IgD-negative memory B cell (primary cell): ENCODE measurements at regions not wholly inside any gene's neighbourhood (a gene's known extent, or its start where the extent isn't known, plus 50 kb on each side); places are given as distances from the start of the nearest gene placed in this dataset.

ENCODE experiments used
- H3K27ac Mint-ChIP-seq, 3 donors: one replicate each; pipeline ENCODE4 v1.8.0; 2020 to 2022; ENCODE audit warnings: mild to moderate bottlenecking in 3 of 3, mixed read lengths in 3 of 3, moderate library complexity in 1 of 3
- H3K27me3 Mint-ChIP-seq: one replicate; pipeline ENCODE4 v1.8.0; 2021; ENCODE audit warnings: mixed read lengths
- H3K36me3 Mint-ChIP-seq: one replicate; pipeline ENCODE4 v1.8.0; 2020; ENCODE audit warnings: mild to moderate bottlenecking, mixed read lengths
- H3K4me1 Mint-ChIP-seq, 3 donors: one replicate each; pipeline ENCODE4 v1.8.0; 2020 to 2022; ENCODE audit warnings: mixed read lengths in 3 of 3, mild to moderate bottlenecking in 1 of 3
- H3K4me3 Mint-ChIP-seq, 4 donors: one replicate each; pipeline ENCODE4 v1.8.0; 2020 to 2022; ENCODE audit warnings: mild to moderate bottlenecking in 4 of 4, mixed read lengths in 4 of 4, moderate library complexity in 3 of 4
- H3K9me3 Mint-ChIP-seq, 3 donors: one replicate each; pipeline ENCODE4 v1.8.0; 2020 to 2021; ENCODE audit warnings: mixed read lengths in 3 of 3, mild to moderate bottlenecking in 1 of 3

- Mint-ChIP-seq H3K4me1 (no peaks in the 10 kb centered on the region), H3K36me3 (no peaks in the 10 kb centered on the region), H3K27me3 (no peaks in the 10 kb centered on the region), H3K27ac (no peak overlapping the region), H3K4me3 (no peak overlapping the region), H3K9me3 (no peaks in the 10 kb centered on the region)
Measured at GRCh38 chr3:74366331-74366730, 248.1 kb downstream of the CNTN3 start.

GRCh38 chr3:74363346-74363745 lies 251.1 kb downstream of the CNTN3 start:
- H3K4me3 Mint-ChIP-seq: no peak overlapping the region
- no peaks in the 10 kb centered on the region for H3K27me3 Mint-ChIP-seq
- no peaks in the 10 kb centered on the region for H3K36me3 Mint-ChIP-seq

GRCh38 chr3:74360406-74360805 lies 254.1 kb downstream of the CNTN3 start:
- Mint-ChIP-seq H3K4me1 (no peaks in the 10 kb centered on the region), H3K9me3 (no peaks in the 10 kb centered on the region), H3K27ac (no peak overlapping the region), H3K36me3 (no peaks in the 10 kb centered on the region), H3K4me3 (no peak overlapping the region), H3K27me3 (no peaks in the 10 kb centered on the region)

More at GRCh38 chr3:74363346-74363745, 251.1 kb downstream of the CNTN3 start:
- Mint-ChIP-seq H3K4me1 (no peaks in the 10 kb centered on the region), H3K27ac (no peak overlapping the region), H3K9me3 (no peaks in the 10 kb centered on the region)

GRCh38 chr3:74357881-74358280 lies 256.6 kb downstream of the CNTN3 start:
- Mint-ChIP-seq H3K27ac (no peak overlapping the region), H3K27me3 (no peaks in the 10 kb centered on the region), H3K36me3 (no peaks in the 10 kb centered on the region), H3K4me3 (no peak overlapping the region), H3K9me3 (peaks cover 0 to 3% (median 0%) of the 10 kb centered on the region in 3 donors), H3K4me1 (no peaks in the 10 kb centered on the region)

- Mint-ChIP-seq H3K4me1 (no peaks in the 10 kb centered on the region), H3K27me3 (no peaks in the 10 kb centered on the region), H3K36me3 (no peaks in the 10 kb centered on the region), H3K4me3 (no peak overlapping the region), H3K27ac (no peak overlapping the region), H3K9me3 (peaks cover 0 to 6% (median 0%) of the 10 kb centered on the region in 3 donors)
Measured at GRCh38 chr3:74353039-74353438, 261.4 kb downstream of the CNTN3 start.

- Mint-ChIP-seq H3K4me1 (no peaks in the 10 kb centered on the region), H3K36me3 (no peaks in the 10 kb centered on the region), H3K27ac (no peak overlapping the region), H3K4me3 (no peak overlapping the region), H3K27me3 (no peaks in the 10 kb centered on the region), H3K9me3 (peaks cover 0 to 6% (median 2%) of the 10 kb centered on the region in 3 donors)
Measured at GRCh38 chr3:74352166-74352565, 262.3 kb downstream of the CNTN3 start.

GRCh38 chr3:74351213-74351612 lies 263.2 kb downstream of the CNTN3 start:
- no peaks in the 10 kb centered on the region for H3K4me1 Mint-ChIP-seq
- H3K9me3 Mint-ChIP-seq: peaks cover 0 to 6% (median 3%) of the 10 kb centered on the region in 3 donors

GRCh38 chr3:74349015-74349414 lies 265.4 kb downstream of the CNTN3 start:
- peaks cover 0 to 7% (median 3%) of the 10 kb centered on the region in 3 donors for H3K9me3 Mint-ChIP-seq
- no peak overlapping the region for H3K4me3 Mint-ChIP-seq
- H3K36me3 Mint-ChIP-seq: no peaks in the 10 kb centered on the region
- no peaks in the 10 kb centered on the region for H3K27me3 Mint-ChIP-seq
- H3K4me1 Mint-ChIP-seq: no peaks in the 10 kb centered on the region
- H3K27ac Mint-ChIP-seq: no peak overlapping the region

More at GRCh38 chr3:74351213-74351612, 263.2 kb downstream of the CNTN3 start:
- H3K4me3 Mint-ChIP-seq: no peak overlapping the region
- H3K27ac Mint-ChIP-seq: no peak overlapping the region
- no peaks in the 10 kb centered on the region for H3K36me3 Mint-ChIP-seq
- H3K27me3 Mint-ChIP-seq: no peaks in the 10 kb centered on the region

GRCh38 chr3:74347563-74348268 lies 266.7 kb downstream of the CNTN3 start:
- no peaks in the 10 kb centered on the region for H3K4me1 Mint-ChIP-seq
- no peak overlapping the region for H3K27ac Mint-ChIP-seq
- H3K4me3 Mint-ChIP-seq: no peak overlapping the region
- H3K27me3 Mint-ChIP-seq: no peaks in the 10 kb centered on the region
- H3K9me3 Mint-ChIP-seq: peaks cover under 1 to 8% (median 3%) of the 10 kb centered on the region in 3 donors
- no peaks in the 10 kb centered on the region for H3K36me3 Mint-ChIP-seq

GRCh38 chr3:74346896-74347295 lies 267.6 kb downstream of the CNTN3 start:
- H3K9me3 Mint-ChIP-seq: peaks cover 3 to 7% (median 4%) of the 10 kb centered on the region in 3 donors
- no peak overlapping the region for H3K4me3 Mint-ChIP-seq
- H3K36me3 Mint-ChIP-seq: no peaks in the 10 kb centered on the region
- no peaks in the 10 kb centered on the region for H3K27me3 Mint-ChIP-seq
- H3K27ac Mint-ChIP-seq: no peak overlapping the region
- no peaks in the 10 kb centered on the region for H3K4me1 Mint-ChIP-seq

- no peak overlapping the region for H3K4me3 Mint-ChIP-seq
- no peaks in the 10 kb centered on the region for H3K36me3 Mint-ChIP-seq
- H3K27ac Mint-ChIP-seq: no peak overlapping the region
- peaks cover 3 to 7% (median 4%) of the 10 kb centered on the region in 3 donors for H3K9me3 Mint-ChIP-seq
- no peaks in the 10 kb centered on the region for H3K27me3 Mint-ChIP-seq
- H3K4me1 Mint-ChIP-seq: no peaks in the 10 kb centered on the region
Measured at GRCh38 chr3:74345701-74346100, 268.8 kb downstream of the CNTN3 start.

- Mint-ChIP-seq H3K27me3 (no peaks in the 10 kb centered on the region), H3K4me3 (no peak overlapping the region), H3K9me3 (peaks cover 3 to 13% (median 6%) of the 10 kb centered on the region in 3 donors), H3K4me1 (no peaks in the 10 kb centered on the region), H3K36me3 (no peaks in the 10 kb centered on the region), H3K27ac (no peak overlapping the region)
Measured at GRCh38 chr3:74344865-74345440, 269.5 kb downstream of the CNTN3 start.

- no peaks in the 10 kb centered on the region for H3K36me3 Mint-ChIP-seq
- no peak overlapping the region for H3K4me3 Mint-ChIP-seq
- H3K4me1 Mint-ChIP-seq: no peaks in the 10 kb centered on the region
Measured at GRCh38 chr3:74343391-74343790, 271.1 kb downstream of the CNTN3 start.

GRCh38 chr3:74338998-74339397 lies 275.5 kb downstream of the CNTN3 start:
- H3K36me3 Mint-ChIP-seq: no peaks in the 10 kb centered on the region
- no peak overlapping the region for H3K4me3 Mint-ChIP-seq
- no peaks in the 10 kb centered on the region for H3K4me1 Mint-ChIP-seq
- no peaks in the 10 kb centered on the region for H3K27me3 Mint-ChIP-seq
- peaks cover 8 to 24% (median 8%) of the 10 kb centered on the region in 3 donors for H3K9me3 Mint-ChIP-seq
- H3K27ac Mint-ChIP-seq: no peak overlapping the region

More at GRCh38 chr3:74343391-74343790, 271.1 kb downstream of the CNTN3 start:
- Mint-ChIP-seq H3K27me3 (no peaks in the 10 kb centered on the region), H3K27ac (no peak overlapping the region), H3K9me3 (peaks cover 5 to 14% (median 6%) of the 10 kb centered on the region in 3 donors)

- Mint-ChIP-seq H3K27me3 (no peaks in the 10 kb centered on the region), H3K9me3 (peaks cover 4 to 10% (median 4%) of the 10 kb centered on the region in 3 donors), H3K4me1 (no peaks in the 10 kb centered on the region), H3K36me3 (no peaks in the 10 kb centered on the region), H3K27ac (no peak overlapping the region), H3K4me3 (no peak overlapping the region)
Measured at GRCh38 chr3:74332165-74332564, 282.3 kb downstream of the CNTN3 start.

- no peaks in the 10 kb centered on the region for H3K27me3 Mint-ChIP-seq
- peaks cover 4 to 7% (median 4%) of the 10 kb centered on the region in 3 donors for H3K9me3 Mint-ChIP-seq
- no peaks in the 10 kb centered on the region for H3K36me3 Mint-ChIP-seq
- no peaks in the 10 kb centered on the region for H3K4me1 Mint-ChIP-seq
- no peak overlapping the region for H3K27ac Mint-ChIP-seq
- no peak overlapping the region for H3K4me3 Mint-ChIP-seq
Measured at GRCh38 chr3:74331711-74332110, 282.7 kb downstream of the CNTN3 start.
